H1 (cell line): ENCODE measurements at regions not wholly inside any gene's neighbourhood (a gene's known extent, or its start where the extent isn't known, plus 50 kb on each side); places are given as distances from the start of the nearest gene placed in this dataset.

ENCODE experiments used
- CTCF ChIA-PET: fragments of 300-600 bp; sonication (Branson Sonifier 250); formaldehyde crosslinking; loops from one replicate; lab custom pipeline; 2021; ENCODE audit not compliant: partially characterized antibody; lab: Charles Lee
- POLR2A ChIA-PET: fragments of 300-600 bp; sonication (Branson Sonifier 250); formaldehyde crosslinking; loops from one replicate; lab custom pipeline; 2021; ENCODE audit warnings: inconsistent platforms; ENCODE audit not compliant: partially characterized antibody; lab: Charles Lee
- DNase-seq, 2 experiments: peaks; one replicate each; pipeline versions ENCODE4 v3.0.0 to v3.0.0-alpha.2; 2010 to 2022; ENCODE audit warnings: low spot score in 2 of 2, low read depth in 1 of 2, mixed read lengths in 1 of 2
- FAIRE-seq: peaks from 2 replicates; lab custom pipeline; 2011; peaks lifted over from hg19 to GRCh38; lab: Jason Lieb, UNC
- H2AFZ ChIP-seq: 2 replicates; pipeline ENCODE4 v1.8.1; 2012; ENCODE audit warnings: low read length, inconsistent platforms
- H2AK5ac ChIP-seq: 2 replicates; pipeline ENCODE4 v1.6.1; 2013; ENCODE audit warnings: low read depth, low read length
- H2BK120ac ChIP-seq: replicated peaks from 2 replicates; pipeline ENCODE3; 2013; ENCODE audit warnings: low read depth, low read length, inconsistent platforms
- H2BK12ac ChIP-seq: 2 replicates; pipeline ENCODE4 v1.6.1; 2013; ENCODE audit warnings: low read depth, low read length
- H2BK15ac ChIP-seq: 2 replicates; pipeline ENCODE4 v1.6.1; 2013; ENCODE audit warnings: low read length
- H2BK20ac ChIP-seq: 2 replicates; pipeline ENCODE4 v1.6.1; 2013; ENCODE audit warnings: low read length
- H2BK5ac ChIP-seq: 2 replicates; pipeline ENCODE4 v1.6.1; 2013; ENCODE audit warnings: low read depth, low read length
- H3K14ac ChIP-seq: 2 replicates; pipeline ENCODE4 v1.6.1; 2013; ENCODE audit warnings: inconsistent platforms; ENCODE audit not compliant: insufficient read length
- H3K18ac ChIP-seq: 2 replicates; pipeline ENCODE4 v1.6.1; 2013; ENCODE audit warnings: low read length; ENCODE audit errors: extremely low read depth
- H3K23ac ChIP-seq: 2 replicates; pipeline ENCODE4 v1.6.1; 2013; ENCODE audit warnings: inconsistent platforms; ENCODE audit not compliant: insufficient read length
- H3K23me2 ChIP-seq: 2 replicates; pipeline ENCODE4 v1.6.1; 2013; ENCODE audit warnings: low read depth, low read length
- H3K27ac ChIP-seq: 2 replicates; pipeline ENCODE4 v1.6.1; 2011; ENCODE audit warnings: low read depth, low read length, inconsistent platforms
- H3K27me3 ChIP-seq, 4 experiments: replicated peaks in 1 of 4; 1 replicate in 1 of 4; 2 replicates in 3 of 4; pipeline versions ENCODE4 v1.6.1 to v1.8.1; 2011 to 2013; ENCODE audit warnings: low read length in 3 of 4, mild to moderate bottlenecking in 3 of 4, inconsistent platforms in 2 of 4, mixed read lengths in 2 of 4, moderate library complexity in 1 of 4; ENCODE audit not compliant: control insufficient read depth in 3 of 4, insufficient read depth in 3 of 4; ENCODE audit errors: extremely low read depth in 1 of 4
- H3K36me3 ChIP-seq, 4 experiments: 2 replicates each; pipeline versions ENCODE4 v1.6.1 to v1.8.1; 2011 to 2013; ENCODE audit warnings: mild to moderate bottlenecking in 4 of 4, low read length in 3 of 4, moderate library complexity in 2 of 4, control low read depth in 1 of 4, inconsistent platforms in 1 of 4; ENCODE audit not compliant: insufficient read depth in 4 of 4, control insufficient read depth in 2 of 4
- H3K4ac ChIP-seq: replicated peaks from 2 replicates; pipeline ENCODE3; 2013; ENCODE audit warnings: low read length, low read depth, mixed read lengths, inconsistent platforms; ENCODE audit not compliant: insufficient read length
- H3K4me1 ChIP-seq, 4 experiments: replicated peaks in 1 of 4; 1 replicate in 1 of 4; 2 replicates in 3 of 4; pipeline versions ENCODE4 v1.6.1 to v1.8.1; 2011 to 2013; ENCODE audit warnings: low read length in 3 of 4, inconsistent platforms in 2 of 4, mixed read lengths in 1 of 4; ENCODE audit not compliant: insufficient read depth in 4 of 4, control insufficient read depth in 3 of 4
- H3K4me2 ChIP-seq, 2 experiments: 2 replicates each; pipeline versions ENCODE4 v1.6.1 to v1.8.1; 2011 to 2013; ENCODE audit warnings: low read depth in 2 of 2, low read length in 2 of 2, control low read depth in 1 of 2, inconsistent platforms in 1 of 2, mild to moderate bottlenecking in 1 of 2; ENCODE audit not compliant: insufficient read depth in 1 of 2
- H3K4me3 ChIP-seq, 4 experiments: fragments of 200-600, 300-600 bp in 1 of 4; sonication (generic), shearing (Covaris generic), sonication (Bioruptor Twin) in 1 of 4; 2 replicates each; pipeline versions ENCODE4 v1.5.1 to v1.8.1; 2011 to 2016; ENCODE audit warnings: low read length in 4 of 4, low read depth in 3 of 4, control low read depth in 2 of 4, inconsistent platforms in 2 of 4, mild to moderate bottlenecking in 2 of 4, mixed read lengths in 1 of 4, moderate library complexity in 1 of 4; ENCODE audit not compliant: insufficient read depth in 2 of 4; ENCODE audit errors: extremely low read depth in 1 of 4
- H3K56ac ChIP-seq: replicated peaks from 2 replicates; pipeline ENCODE3; 2013; ENCODE audit warnings: low read depth, mild to moderate bottlenecking, mixed read lengths, low read length, inconsistent platforms; ENCODE audit not compliant: insufficient read length
- H3K79me1 ChIP-seq: 2 replicates; pipeline ENCODE4 v1.6.1; 2013; ENCODE audit warnings: low read depth, low read length, control low read depth
- H3K79me2 ChIP-seq, 2 experiments: 2 replicates each; pipeline versions ENCODE4 v1.6.1 to v1.8.1; 2012 to 2013; ENCODE audit warnings: low read length in 2 of 2, mild to moderate bottlenecking in 2 of 2, inconsistent platforms in 1 of 2; ENCODE audit not compliant: insufficient read depth in 2 of 2, control insufficient read depth in 1 of 2
- H3K9ac ChIP-seq, 4 experiments: replicated peaks in 1 of 4; 1 replicate in 1 of 4; 2 replicates in 3 of 4; pipeline versions ENCODE4 v1.6.1 to v1.8.1; 2011 to 2013; ENCODE audit warnings: low read depth in 3 of 4, low read length in 3 of 4, control low read depth in 2 of 4, mild to moderate bottlenecking in 2 of 4, moderate library complexity in 2 of 4, inconsistent platforms in 1 of 4; ENCODE audit errors: extremely low read depth in 1 of 4
- H3K9me3 ChIP-seq, 2 experiments: 2 replicates each; pipeline versions ENCODE4 v1.6.1 to v1.8.1; 2012 to 2013; ENCODE audit warnings: mild to moderate bottlenecking in 2 of 2, moderate library complexity in 2 of 2, control low read depth in 1 of 2, inconsistent platforms in 1 of 2, low read depth in 1 of 2, low read length in 1 of 2, mixed read lengths in 1 of 2; ENCODE audit not compliant: insufficient read depth in 2 of 2
- H4K20me1 ChIP-seq, 2 experiments: replicated peaks in 1 of 2; 2 replicates each; pipeline versions ENCODE3 to v1.8.1; 2011 to 2013; ENCODE audit warnings: inconsistent platforms in 2 of 2, low read length in 2 of 2, mild to moderate bottlenecking in 1 of 2; ENCODE audit not compliant: insufficient read depth in 2 of 2, control insufficient read depth in 1 of 2
- H4K5ac ChIP-seq: 2 replicates; pipeline ENCODE4 v1.6.1; 2013; ENCODE audit warnings: low read length, low read depth, mixed read lengths, inconsistent platforms; ENCODE audit not compliant: insufficient read length
- H4K8ac ChIP-seq: 2 replicates; pipeline ENCODE4 v1.8.0; 2013; ENCODE audit warnings: mild to moderate bottlenecking, moderate library complexity, low read length, inconsistent platforms; ENCODE audit not compliant: insufficient read depth; ENCODE audit errors: extremely low read depth
- H4K91ac ChIP-seq: replicated peaks from 2 replicates; pipeline ENCODE3; 2013; ENCODE audit warnings: low read length, mixed read lengths, inconsistent platforms; ENCODE audit not compliant: insufficient read length
- GABPA ChIP-seq: IDR thresholded peaks from 2 replicates; pipeline ENCODE4 v1.6.1; 2011; ENCODE audit warnings: mild to moderate bottlenecking, low read length, moderate library complexity, borderline replicate concordance; ENCODE audit not compliant: insufficient read depth
- WGBS, 2 experiments: shearing (Covaris generic) in 1 of 2; methylation state at CpG; one replicate each; pipeline versions ENCODE4 v1.1.6 to v1.1.7; 2013 to 2015; ENCODE audit warnings: low lambda C conversion rate in 2 of 2, mixed read lengths in 2 of 2, inconsistent platforms in 1 of 2, low coverage in 1 of 2, missing lambda C conversion rate in 1 of 2; ENCODE audit not compliant: insufficient replicate concordance in 2 of 2, insufficient coverage in 1 of 2, insufficient read length in 1 of 2; ENCODE audit errors: extremely low coverage in 1 of 2, missing lambda C conversion rate in 1 of 2; 5-methylcytosine and 5-hydroxymethylcytosine counted together

DNA sequence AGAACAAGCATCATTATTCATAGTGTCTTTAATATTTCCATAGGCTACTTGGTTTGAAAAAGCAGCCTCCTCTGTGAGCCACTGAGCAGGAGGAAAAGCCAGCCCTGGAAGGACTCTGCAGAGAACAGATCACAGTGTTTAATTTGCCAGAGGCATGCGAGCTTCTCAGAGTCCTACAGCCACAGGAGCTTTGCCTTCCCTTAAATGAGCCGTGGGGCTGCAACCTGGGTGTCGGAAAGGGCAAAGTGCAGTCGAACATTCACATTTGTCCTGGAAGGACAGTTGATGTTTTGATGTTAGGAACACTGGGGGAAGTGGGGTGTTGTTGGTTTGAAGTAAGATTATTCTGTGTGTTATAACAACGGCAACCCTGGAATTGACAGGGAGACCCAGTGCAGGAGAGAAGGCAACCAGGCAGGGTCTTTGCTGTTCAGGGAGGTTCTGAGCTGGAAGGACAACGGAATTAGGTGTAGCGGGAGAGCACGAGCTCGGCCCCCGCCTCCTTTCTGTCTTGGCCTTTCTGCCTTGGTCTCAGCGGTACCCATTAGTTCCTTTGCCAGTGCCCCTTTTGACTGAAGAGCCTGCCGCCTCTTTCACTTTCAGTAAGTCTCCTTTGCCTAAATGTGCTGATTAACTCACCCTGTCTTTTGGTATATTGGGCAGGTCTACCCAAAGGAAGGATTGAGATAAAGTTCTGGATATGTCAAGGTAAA lies 192.3 kb upstream of the PITRM1 start:
- no peak overlapping the region for H3K18ac ChIP-seq
- H2AFZ ChIP-seq, result no peak overlapping the region; the same call in 1 of the 2 replicates
- H2AK5ac ChIP-seq, result no peak overlapping the region
- no peaks in the 10 kb centered on the region for H3K79me2 ChIP-seq
- no peak overlapping the region for H3K4me3 ChIP-seq
- H2BK5ac ChIP-seq, result no peak overlapping the region
- H2BK120ac ChIP-seq, result no peak overlapping the region
- H3K56ac ChIP-seq, result no peak overlapping the region
- H4K8ac ChIP-seq, result no peak overlapping the region
- no peak overlapping the region for H3K23ac ChIP-seq
- peaks cover 21 to 34% of the 10 kb centered on the region in 2 experiments for H3K9me3 ChIP-seq
- DNase-seq (no peak), FAIRE-seq (no peak)
- no peaks in the 10 kb centered on the region for H3K23me2 ChIP-seq
- peaks cover 0 to 5% (median 0%) of the 10 kb centered on the region in 4 experiments; a peak in 2 of 8 replicates for H3K36me3 ChIP-seq
- H2BK20ac ChIP-seq, result no peak overlapping the region
- H3K4ac ChIP-seq, result no peak overlapping the region
- H3K4me1 ChIP-seq, result no peaks in the 10 kb centered on the region
- POLR2A ChIA-PET, result no interaction called here
- no peaks in the 10 kb centered on the region for H4K20me1 ChIP-seq
- CTCF ChIA-PET, result no interaction called here
- H2BK12ac ChIP-seq, result no peak overlapping the region
- H4K5ac ChIP-seq, result no peak overlapping the region
- H4K91ac ChIP-seq, result no peak overlapping the region
- H3K27ac ChIP-seq, result no peak overlapping the region
- H3K9ac ChIP-seq, result no peak overlapping the region
- H3K79me1 ChIP-seq, result no peaks in the 10 kb centered on the region
- no peaks in the 10 kb centered on the region for H3K27me3 ChIP-seq
- H2BK15ac ChIP-seq, result no peak overlapping the region
- H3K4me2 ChIP-seq, result no peak overlapping the region
- whole genome bisulfite sequencing, 2 experiments, result 92% methylated on average over 12 of the region's 12 CpGs; no CpG with 5 or more reads in 1 of the 2 experiments
- no peak overlapping the region for H3K14ac ChIP-seq
- TF ChIP-seq GABPA, result no peak
